ENCODE measurements at regions not wholly inside any gene's neighbourhood (a gene's known extent, or its start where the extent isn't known, plus 50 kb on each side); places are given as distances from the start of the nearest gene placed in this dataset.

GRCh38 chr1:195979646-195980045 is 628.6 kb downstream of the KCNT2 start:
- H3K27ac ChIP-seq = no peak overlapping the region
- H3K36me3 ChIP-seq = no peaks in the 10 kb centered on the region
- intact Hi-C loops (cut with DNase I; ENCODE audit: low total_unique reads) (no loop called here), in situ Hi-C loops (cut with MboI; ENCODE audit: low sequenced_read_pairs in 4 of 4) (no loop called here)
- no peaks in the 10 kb centered on the region for H3K4me1 ChIP-seq
- no peaks in the 10 kb centered on the region for H3K9me3 ChIP-seq
- no peak for TF ChIP-seq POLR2A (IDR thresholded peaks at IDR 0.05)
- TF ChIP-seq, protein P1, sequence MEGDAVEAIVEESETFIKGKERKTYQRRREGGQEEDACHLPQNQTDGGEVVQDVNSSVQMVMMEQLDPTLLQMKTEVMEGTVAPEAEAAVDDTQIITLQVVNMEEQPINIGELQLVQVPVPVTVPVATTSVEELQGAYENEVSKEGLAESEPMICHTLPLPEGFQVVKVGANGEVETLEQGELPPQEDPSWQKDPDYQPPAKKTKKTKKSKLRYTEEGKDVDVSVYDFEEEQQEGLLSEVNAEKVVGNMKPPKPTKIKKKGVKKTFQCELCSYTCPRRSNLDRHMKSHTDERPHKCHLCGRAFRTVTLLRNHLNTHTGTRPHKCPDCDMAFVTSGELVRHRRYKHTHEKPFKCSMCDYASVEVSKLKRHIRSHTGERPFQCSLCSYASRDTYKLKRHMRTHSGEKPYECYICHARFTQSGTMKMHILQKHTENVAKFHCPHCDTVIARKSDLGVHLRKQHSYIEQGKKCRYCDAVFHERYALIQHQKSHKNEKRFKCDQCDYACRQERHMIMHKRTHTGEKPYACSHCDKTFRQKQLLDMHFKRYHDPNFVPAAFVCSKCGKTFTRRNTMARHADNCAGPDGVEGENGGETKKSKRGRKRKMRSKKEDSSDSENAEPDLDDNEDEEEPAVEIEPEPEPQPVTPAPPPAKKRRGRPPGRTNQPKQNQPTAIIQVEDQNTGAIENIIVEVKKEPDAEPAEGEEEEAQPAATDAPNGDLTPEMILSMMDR (IDR thresholded peaks at IDR 0.05 in 4 of 5, conservative IDR thresholded peaks at IDR 0.05 in 1 of 5) = no peak
- no peak overlapping the region for H3K4me3 ChIP-seq
- ATAC-seq = no peak
- no peaks in the 10 kb centered on the region for H3K27me3 ChIP-seq
- no peak for DNase-seq

- Histone ChIP-seq H3K36me3 (no peaks in the 10 kb centered on the region), H3K4me1 (no peaks in the 10 kb centered on the region), H3K9me3 (no peaks in the 10 kb centered on the region), H3K4me3 (no peak overlapping the region), H3K27me3 (no peaks in the 10 kb centered on the region), H3K27ac (no peak overlapping the region)
- DNase-seq = no peak
- ATAC-seq = no peak
- intact Hi-C loops (cut with DNase I; ENCODE audit: low total_unique reads) (no loop called here), in situ Hi-C loops (cut with MboI; ENCODE audit: low sequenced_read_pairs in 4 of 4) (no loop called here)
- TF ChIP-seq POLR2A (IDR thresholded peaks at IDR 0.05) = no peak
- TF ChIP-seq, protein P1 (IDR thresholded peaks at IDR 0.05 in 4 of 5, conservative IDR thresholded peaks at IDR 0.05 in 1 of 5) = no peak
These were observed 634.8 kb downstream of the KCNT2 start for GRCh38 chr1:195973311-195973904.

- in situ Hi-C loops (cut with MboI; ENCODE audit: low sequenced_read_pairs in 4 of 4) = no loop called here
These were observed 636.7 kb downstream of the KCNT2 start for GRCh38 chr1:195971589-195971988.

DNA sequence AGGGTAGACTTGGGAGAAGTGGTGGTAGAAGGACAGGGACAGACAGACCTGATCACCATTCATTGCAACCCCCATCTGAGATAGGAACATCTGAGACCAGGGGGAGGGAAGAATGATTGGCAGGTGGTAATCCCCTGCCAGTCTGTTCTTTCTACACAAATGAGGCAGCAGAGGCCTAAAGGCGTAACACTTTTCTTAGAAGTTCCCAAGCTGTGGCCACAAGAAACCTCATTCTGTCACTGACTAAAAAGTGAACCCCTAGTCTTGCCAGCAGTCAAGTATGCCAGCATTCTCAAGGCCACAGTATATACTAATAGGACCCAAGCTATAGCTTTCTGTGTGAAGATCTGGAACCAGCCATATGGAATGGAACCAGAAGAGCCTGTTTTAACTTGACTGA is 638.0 kb downstream of the KCNT2 start:
- intact Hi-C loops (cut with DNase I; ENCODE audit: low total_unique reads) = no loop called here
- Histone ChIP-seq H3K4me1 (no peaks in the 10 kb centered on the region), H3K27ac (no peak overlapping the region), H3K4me3 (no peak overlapping the region), H3K36me3 (no peaks in the 10 kb centered on the region), H3K9me3 (no peaks in the 10 kb centered on the region), H3K27me3 (no peaks in the 10 kb centered on the region)
- no peak for DNase-seq
- TF ChIP-seq, protein P1 (IDR thresholded peaks at IDR 0.05 in 4 of 5, conservative IDR thresholded peaks at IDR 0.05 in 1 of 5) = no peak
- TF ChIP-seq POLR2A (IDR thresholded peaks at IDR 0.05) = no peak
- no peak for ATAC-seq
- in situ Hi-C loops (cut with MboI; ENCODE audit: low sequenced_read_pairs in 4 of 4) = no loop called here

More at GRCh38 chr1:195971589-195971988, 636.7 kb downstream of the KCNT2 start:
- Histone ChIP-seq H3K36me3 (no peaks in the 10 kb centered on the region), H3K4me1 (no peaks in the 10 kb centered on the region), H3K27me3 (no peaks in the 10 kb centered on the region), H3K9me3 (no peaks in the 10 kb centered on the region), H3K4me3 (no peak overlapping the region), H3K27ac (no peak overlapping the region)
- intact Hi-C loops (cut with DNase I; ENCODE audit: low total_unique reads) = no loop called here
- no peak for DNase-seq
- no peak for ATAC-seq
- TF ChIP-seq POLR2A (IDR thresholded peaks at IDR 0.05) = no peak
- TF ChIP-seq, protein P1 (IDR thresholded peaks at IDR 0.05 in 4 of 5, conservative IDR thresholded peaks at IDR 0.05 in 1 of 5) = no peak

- in situ Hi-C loops (cut with MboI; ENCODE audit: low sequenced_read_pairs in 4 of 4) (no loop called here), intact Hi-C loops (cut with DNase I; ENCODE audit: low total_unique reads) (no loop called here)
- Histone ChIP-seq H3K36me3 (no peaks in the 10 kb centered on the region), H3K9me3 (no peaks in the 10 kb centered on the region), H3K27ac (no peak overlapping the region), H3K4me1 (no peaks in the 10 kb centered on the region), H3K4me3 (no peak overlapping the region), H3K27me3 (no peaks in the 10 kb centered on the region)
- DNase-seq (no peak), ATAC-seq (no peak)
- TF ChIP-seq, protein P1 (IDR thresholded peaks at IDR 0.05 in 4 of 5, conservative IDR thresholded peaks at IDR 0.05 in 1 of 5) = no peak
- TF ChIP-seq POLR2A (IDR thresholded peaks at IDR 0.05) = no peak
These were observed 642.8 kb downstream of the KCNT2 start for GRCh38 chr1:195965475-195965874.
